NCI-H1092 (cell line): ENCODE measurements at regions not wholly inside any gene's neighbourhood (a gene's known extent, or its start where the extent isn't known, plus 50 kb on each side); places are given as distances from the start of the nearest gene placed in this dataset.

Experiments
- DNase-seq: peaks from one replicate; lab custom pipeline; 2025; lab: John Stamatoyannopoulos, UW

GRCh38 chr22:47718337-47718736 lies 955.9 kb downstream of the TBC1D22A start:
- no peak for DNase-seq

- DNase-seq, result no peak
Measured at GRCh38 chr22:47716890-47717615, 954.6 kb downstream of the TBC1D22A start.

- DNase-seq, result no peak
Measured at GRCh38 chr22:47715866-47716578, 953.6 kb downstream of the TBC1D22A start.

- DNase-seq, result no peak
Measured at GRCh38 chr22:47713941-47714340, 951.5 kb downstream of the TBC1D22A start.

GRCh38 chr22:47710135-47710534 lies 947.7 kb downstream of the TBC1D22A start:
- no peak for DNase-seq

- DNase-seq, result no peak
Measured at GRCh38 chr22:47705350-47705749, 942.9 kb downstream of the TBC1D22A start.

GRCh38 chr22:47698906-47699305 lies 936.5 kb downstream of the TBC1D22A start:
- no peak for DNase-seq

GRCh38 chr22:47697861-47698260 lies 935.4 kb downstream of the TBC1D22A start:
- no peak for DNase-seq

- DNase-seq, result no peak
Measured at GRCh38 chr22:47696776-47697175, 934.3 kb downstream of the TBC1D22A start.

GRCh38 chr22:47695176-47695575 lies 932.7 kb downstream of the TBC1D22A start:
- DNase-seq, result no peak

GRCh38 chr22:47694536-47695130 lies 932.2 kb downstream of the TBC1D22A start:
- no peak for DNase-seq

- no peak for DNase-seq
Measured at GRCh38 chr22:47693606-47694005, 931.2 kb downstream of the TBC1D22A start.

GRCh38 chr22:47692811-47693210 lies 930.4 kb downstream of the TBC1D22A start:
- peak; percentile 17 for DNase-seq

GRCh38 chr22:47691152-47691895 lies 928.9 kb downstream of the TBC1D22A start:
- DNase-seq, result no peak

- no peak for DNase-seq
Measured at GRCh38 chr22:47690586-47690985, 928.1 kb downstream of the TBC1D22A start.

GRCh38 chr22:47690166-47690565 lies 927.7 kb downstream of the TBC1D22A start:
- DNase-seq, result no peak

GRCh38 chr22:47687776-47688175 lies 925.3 kb downstream of the TBC1D22A start:
- no peak for DNase-seq

GRCh38 chr22:47687346-47687655 lies 924.9 kb downstream of the TBC1D22A start:
- no peak for DNase-seq

- DNase-seq, result no peak
Measured at GRCh38 chr22:47686594-47687345, 924.3 kb downstream of the TBC1D22A start.

GRCh38 chr22:47681411-47682165 lies 919.1 kb downstream of the TBC1D22A start:
- DNase-seq, result no peak

- DNase-seq, result no peak
Measured at GRCh38 chr22:47678636-47679287, 916.3 kb downstream of the TBC1D22A start.
